HG03060 (cell line): ENCODE measurements at regions not wholly inside any gene's neighbourhood (a gene's known extent, or its start where the extent isn't known, plus 50 kb on each side); places are given as distances from the start of the nearest gene placed in this dataset.
A peak's percentile ranks its signal among the peaks of the same experiment; 100 is the strongest.
"Not testable (repeated sequence)": the region's sequence is repeated elsewhere in the genome, so short reads cannot be mapped to it uniquely, and the experiment has no call there.

Experiments used
- ATAC-seq: cut with Tn5 transposase; IDR thresholded peaks from one replicate; pipeline ENCODE4 v1.9.1; 2021; ENCODE audit warnings: low read depth, moderate number of reproducible peaks; ENCODE audit not compliant: unreplicated experiment

DNA sequence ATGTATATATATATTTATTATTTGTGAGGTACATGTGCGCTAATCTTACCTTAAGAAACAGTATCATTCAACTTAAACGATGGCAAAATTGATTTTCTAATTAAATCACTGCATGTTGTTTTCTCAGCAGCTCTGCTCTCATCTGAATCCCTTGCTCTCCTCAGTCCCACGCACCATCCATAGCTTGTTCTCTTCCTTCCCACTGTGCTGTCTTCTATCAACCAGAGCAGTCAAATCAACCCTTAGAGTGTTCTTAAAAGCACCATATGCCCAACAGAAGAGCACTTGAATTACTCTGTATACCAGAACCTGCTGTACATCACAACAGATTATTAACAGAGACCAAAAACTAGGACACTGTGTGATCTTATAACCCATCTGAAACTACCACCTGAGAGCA is 209.4 kb upstream of the G2E3 start:
- ATAC-seq: no peak

DNA sequence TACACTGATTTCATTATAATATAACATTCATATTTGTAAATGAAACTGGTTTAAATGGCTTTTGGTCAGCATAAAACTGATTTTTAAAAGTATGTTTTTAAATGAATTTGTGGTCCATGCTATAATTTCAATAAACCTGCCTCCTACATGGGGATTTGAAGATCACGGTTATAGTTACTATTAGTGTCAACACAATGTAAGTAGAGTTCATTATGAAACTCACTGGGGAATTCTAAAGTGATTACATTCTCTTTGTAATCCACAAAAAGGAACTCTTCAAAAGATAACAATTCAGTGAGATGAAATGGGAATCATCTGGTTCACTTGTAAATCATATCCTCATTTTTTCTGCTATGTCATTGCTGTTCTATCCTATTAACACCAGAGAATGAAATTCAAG is 204.5 kb upstream of the G2E3 start:
- ATAC-seq: no peak

DNA sequence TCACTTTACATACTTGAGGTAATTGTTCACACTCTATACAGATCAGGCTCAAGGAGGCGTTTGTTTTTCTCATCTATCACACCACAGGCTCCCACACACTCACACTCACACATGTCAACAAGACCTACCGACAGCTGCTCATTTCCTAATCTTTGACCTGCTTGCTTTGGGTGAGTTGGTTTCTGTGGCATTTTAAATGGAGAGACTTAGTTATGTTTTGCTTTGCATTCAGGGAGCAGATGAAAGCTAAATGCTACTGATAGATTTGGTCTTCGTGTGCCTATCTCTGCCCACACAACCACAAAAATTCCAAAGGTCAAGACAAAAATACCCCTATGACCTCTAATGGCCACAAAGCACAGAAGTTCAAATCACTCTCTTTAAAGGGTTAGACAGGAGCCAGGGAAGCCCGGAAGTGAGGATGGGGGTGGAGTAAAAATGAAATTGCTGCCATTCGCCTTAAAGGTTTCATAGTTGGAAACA is 203.5 kb upstream of the G2E3 start:
- no peak for ATAC-seq

DNA sequence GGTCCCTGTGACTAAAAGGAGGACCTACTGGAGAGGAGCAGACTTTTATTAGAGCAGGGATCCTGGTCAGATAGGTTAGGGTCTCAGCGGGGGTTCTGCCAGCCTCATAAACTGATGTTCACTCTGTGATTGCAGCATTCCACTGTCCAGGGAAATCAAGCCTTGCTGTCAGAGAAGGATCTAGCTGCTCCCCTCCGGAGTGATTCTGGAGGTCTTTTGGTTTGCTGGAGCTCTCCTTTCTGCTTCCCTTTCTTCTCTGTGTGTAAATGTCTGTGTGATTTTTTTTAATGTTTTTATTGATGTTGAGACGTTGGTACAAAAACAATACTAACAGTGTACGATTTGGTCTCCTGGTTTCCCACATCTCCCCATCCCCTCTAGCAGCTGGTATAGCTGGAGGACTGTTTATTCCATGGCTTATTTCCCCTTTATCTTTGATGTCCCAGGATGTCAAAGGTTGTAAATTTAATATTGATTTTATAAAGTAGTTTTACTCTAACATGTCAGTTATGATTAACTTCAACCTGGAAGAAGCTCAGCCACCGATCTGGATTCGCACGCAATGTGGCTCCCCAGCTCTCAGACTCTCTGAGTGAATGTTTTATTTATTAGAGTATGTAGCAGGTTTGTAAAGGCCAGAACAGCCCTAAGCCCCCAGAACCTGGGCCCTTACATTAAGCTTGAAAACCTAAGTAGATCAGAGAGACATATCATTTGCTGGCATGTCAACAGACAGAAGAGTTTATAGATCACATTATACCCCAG is 202.3 kb upstream of the G2E3 start:
- ATAC-seq: no peak

DNA sequence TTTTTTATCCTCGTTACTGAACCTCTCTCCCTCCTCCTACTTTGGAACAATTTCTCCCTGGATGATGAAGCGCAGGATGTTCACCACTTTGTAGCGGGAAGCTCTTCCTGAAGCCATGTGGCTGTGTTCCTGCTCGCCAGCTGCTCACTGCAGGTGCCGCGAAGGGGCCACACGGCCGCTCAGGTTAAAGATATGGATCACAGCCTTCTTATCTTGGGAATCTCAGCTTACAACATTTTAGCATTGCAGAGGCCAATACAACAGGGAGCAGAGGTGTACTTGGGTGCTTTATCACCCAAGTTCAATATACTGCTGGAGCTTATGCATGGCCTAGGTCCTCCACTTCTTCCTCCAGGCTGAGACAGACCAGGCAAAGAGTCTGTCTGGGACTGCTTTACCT is 201.2 kb upstream of the G2E3 start:
- ATAC-seq: no peak

DNA sequence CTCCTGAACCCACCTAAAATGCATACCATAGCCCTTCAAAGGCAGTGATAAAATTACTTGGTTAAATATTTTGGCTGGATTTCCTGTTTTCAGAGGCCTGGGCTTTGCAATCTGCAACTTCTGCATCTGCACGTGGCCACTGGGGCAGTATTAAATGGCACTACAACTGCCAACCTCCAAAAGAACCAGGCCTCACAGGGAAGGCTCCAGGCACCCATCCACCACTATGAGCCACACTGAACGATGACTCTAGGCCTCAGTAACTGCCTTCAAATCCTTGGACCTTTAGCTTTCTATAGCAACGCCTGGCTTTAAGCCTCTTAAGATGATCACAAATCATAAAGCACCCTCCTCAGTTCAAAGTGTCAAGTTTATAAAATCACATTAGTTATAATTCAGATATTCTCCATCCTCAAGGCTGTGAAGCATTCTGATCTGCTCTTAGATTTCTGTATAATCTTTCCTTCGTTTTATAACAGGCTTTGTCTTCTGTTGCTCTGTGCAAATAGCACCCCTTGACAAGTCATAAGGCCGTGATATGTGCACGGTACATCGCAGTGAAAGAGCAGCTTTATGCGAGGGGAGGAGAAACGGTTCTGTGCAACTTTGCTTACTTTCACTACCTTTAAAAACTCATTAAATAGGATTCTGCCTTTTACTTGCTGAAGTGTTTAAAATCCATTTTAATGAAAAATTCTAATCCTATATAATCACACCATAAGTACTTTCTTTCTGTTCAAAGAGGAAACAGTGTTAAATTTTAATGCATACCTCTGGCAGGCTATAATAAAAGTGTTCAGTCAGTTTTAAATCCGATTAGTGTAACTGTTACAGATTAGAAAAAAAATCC is 196.4 kb upstream of the G2E3 start:
- no peak for ATAC-seq

DNA sequence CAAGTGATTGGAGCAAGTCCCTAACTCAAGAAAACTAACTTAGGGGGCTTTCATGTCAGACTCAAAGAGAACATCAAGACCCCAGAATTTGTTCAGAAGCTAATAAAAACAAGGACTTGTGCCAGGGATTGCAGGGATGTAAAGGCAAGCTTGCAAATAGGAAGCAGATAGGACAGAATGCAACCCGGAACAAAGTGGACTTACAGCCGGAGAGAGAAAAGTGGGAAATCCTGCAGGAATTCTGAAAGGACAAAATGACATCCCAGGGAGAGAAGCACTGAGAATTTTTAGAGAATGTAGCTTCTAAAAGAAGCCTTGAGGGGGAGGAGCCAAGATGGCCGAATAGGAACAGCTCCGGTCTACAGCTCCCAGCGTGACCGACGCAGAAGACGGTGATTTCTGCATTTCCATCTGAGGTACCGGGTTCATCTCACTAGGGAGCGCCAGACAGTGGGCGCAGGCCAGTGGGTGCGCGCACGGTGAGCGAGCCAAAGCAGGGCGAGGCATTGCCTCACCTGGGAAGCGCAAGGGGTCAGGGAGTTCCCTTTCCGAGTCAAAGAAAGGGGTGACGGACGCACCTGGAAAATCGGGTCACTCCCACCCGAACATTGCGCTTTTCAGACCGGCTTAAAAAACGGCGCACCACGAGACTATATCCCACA is 195.6 kb upstream of the G2E3 start:
- ATAC-seq: not testable (repeated sequence)

DNA sequence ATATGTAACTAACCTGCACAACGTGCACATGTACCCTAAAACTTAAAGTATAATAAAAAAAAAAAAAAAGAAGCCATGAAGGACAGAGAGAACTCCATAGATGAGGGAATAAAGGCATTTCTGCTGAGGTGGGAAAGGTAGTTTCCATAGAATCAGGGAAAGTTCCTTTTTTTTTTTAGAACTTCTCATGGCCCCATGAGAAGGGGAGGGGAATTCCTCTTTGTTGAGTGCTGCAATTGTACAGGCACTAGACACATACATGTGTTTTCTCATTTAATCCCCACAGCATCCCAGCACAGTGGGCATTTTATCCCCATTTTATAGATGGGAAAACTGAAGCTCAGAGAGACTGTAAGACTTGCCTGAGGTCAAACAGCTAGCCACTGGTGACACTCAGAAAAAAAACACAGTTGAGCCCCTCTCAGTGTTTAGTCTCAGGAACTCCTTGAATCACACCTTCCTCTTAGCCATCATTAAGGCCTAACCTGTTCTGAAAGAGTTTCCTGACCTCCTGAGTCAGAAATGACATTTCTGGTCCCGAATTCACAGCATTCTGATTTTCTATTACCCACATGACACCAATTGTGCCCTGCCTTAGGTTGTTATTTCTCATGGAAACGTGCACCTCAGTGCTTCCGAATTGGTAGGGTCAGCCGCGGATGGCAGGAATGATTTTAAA is 189.3 kb upstream of the G2E3 start:
- ATAC-seq: no peak

DNA sequence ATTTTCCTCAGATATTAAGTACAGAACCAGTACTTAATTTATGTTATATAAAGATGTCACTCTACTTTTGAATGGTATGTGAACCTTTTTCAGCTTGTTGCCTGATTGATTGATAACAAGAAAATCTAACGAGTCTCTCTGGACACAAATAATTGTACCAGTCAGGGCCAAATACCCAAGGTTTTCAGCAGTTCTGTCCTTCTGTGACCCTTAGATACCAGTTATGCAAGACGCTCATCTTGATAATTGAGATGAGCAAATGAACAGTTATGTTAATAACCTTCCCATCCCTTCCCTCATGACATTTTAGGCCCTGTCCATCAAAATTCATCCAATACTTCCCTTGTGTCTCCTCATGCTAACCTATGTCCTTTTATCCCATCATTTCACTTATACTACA is 185.9 kb upstream of the G2E3 start:
- no peak for ATAC-seq

DNA sequence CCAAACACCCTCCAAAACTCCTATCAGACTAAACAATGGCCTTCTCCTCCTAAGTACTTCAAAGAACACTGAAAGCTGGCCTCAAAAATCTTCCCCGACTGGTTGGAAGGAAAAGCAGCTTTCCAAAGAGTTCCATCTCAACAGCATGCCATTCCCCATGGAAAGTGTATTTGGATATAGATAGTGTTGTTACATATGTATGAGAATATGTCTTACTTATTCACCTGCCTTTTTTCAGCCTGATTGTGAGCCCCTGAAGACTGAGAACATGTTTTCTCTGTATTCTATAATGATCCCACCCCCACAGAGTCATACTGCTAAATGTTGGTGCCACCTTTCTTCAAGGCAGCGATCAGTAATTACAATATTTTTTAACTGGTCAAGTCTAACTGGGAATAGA is 185.4 kb upstream of the G2E3 start:
- no peak for ATAC-seq

DNA sequence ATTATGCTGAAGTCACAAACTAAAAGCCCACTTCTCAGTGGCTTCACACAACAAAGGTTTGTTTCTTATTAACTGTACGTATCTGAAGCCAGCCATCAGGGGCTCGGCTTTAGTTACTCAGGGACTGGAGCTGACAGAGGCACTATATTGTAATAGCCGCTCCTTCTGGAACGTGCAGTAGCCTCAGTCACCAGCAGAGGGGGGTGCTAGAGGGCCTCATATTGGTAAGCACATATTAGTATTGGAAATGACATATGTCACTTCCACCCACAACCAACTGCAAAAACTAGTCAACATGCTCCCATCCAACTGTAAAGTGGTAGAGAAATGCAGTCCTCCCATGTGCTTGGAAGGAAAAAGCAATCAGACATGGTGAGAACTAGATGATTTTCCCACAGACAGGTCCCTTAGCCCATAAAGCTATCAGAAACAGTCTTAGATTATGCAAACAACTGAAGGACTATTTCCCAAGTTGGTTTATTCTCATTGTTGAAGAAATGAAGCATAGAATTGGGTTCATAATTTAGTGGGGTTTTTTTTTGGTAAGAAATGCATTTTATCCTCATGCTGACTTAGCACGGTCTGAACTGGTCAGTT is 183.6 kb upstream of the G2E3 start:
- peak; percentile 91 for ATAC-seq

DNA sequence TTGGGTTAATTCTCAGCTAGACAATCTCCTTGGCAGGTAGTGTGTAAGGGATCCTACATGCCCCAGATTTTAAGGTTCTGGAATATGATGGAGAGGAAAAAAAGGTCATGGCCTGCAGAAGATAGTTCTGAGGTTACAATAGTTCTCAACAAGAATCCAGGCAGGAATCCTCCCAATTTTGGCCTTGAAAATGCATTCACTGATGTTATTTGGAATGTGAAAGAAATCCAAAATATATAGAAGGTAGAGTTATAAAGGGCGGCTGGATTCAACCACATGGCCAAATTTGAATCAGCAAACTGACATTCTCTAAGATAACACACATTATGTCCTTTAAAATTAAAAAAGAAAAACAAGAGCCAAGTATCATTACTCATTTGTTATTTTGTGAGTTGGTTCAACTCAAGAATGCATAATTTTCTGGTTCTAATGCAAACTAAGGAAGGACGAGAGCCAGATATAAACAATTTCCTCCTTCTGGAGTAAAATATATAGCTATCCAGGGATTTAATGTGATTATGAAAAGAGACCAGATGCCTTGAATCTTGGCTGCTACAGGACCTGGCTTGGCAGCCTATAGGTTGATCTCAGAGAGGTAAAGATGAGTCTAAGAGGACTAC is 177.0 kb upstream of the G2E3 start:
- no peak for ATAC-seq

DNA sequence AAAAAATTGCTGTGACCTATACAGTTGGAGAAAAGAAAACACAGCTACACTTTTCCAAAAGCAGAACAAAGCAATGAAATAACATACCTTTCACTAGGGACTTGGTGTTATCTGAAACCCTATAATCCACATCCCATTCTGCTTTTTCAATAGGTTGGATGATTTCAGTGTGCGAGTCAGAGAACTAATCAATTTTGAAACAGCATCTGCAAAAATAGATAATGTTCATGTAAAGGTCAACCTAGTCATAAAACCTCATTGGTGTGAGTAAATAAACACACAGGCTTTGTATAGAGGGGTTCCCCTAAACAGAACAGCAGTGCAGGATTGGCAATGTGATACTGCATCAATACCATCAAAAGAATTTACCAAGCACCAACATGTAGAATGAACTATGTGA is 173.0 kb upstream of the G2E3 start:
- ATAC-seq: no peak

DNA sequence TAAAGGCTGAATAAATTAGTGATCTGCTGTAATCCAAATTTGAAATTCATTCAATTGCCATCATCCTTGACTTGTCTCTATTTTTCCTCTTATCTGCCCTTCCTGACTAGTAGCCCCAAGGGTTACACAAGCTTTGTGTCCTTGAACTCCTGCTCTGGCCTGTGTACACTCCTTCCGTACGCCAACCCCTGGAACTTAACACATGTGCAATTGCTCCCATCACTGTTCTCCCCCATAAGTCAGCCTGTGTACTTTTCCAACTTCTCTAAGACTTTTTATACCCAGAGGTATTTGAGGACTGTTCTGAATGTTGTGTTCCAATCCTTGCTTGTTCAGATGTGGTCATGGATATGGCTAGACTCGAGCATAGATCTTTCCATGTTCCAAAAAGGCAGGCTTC is 171.1 kb upstream of the G2E3 start:
- ATAC-seq: no peak

DNA sequence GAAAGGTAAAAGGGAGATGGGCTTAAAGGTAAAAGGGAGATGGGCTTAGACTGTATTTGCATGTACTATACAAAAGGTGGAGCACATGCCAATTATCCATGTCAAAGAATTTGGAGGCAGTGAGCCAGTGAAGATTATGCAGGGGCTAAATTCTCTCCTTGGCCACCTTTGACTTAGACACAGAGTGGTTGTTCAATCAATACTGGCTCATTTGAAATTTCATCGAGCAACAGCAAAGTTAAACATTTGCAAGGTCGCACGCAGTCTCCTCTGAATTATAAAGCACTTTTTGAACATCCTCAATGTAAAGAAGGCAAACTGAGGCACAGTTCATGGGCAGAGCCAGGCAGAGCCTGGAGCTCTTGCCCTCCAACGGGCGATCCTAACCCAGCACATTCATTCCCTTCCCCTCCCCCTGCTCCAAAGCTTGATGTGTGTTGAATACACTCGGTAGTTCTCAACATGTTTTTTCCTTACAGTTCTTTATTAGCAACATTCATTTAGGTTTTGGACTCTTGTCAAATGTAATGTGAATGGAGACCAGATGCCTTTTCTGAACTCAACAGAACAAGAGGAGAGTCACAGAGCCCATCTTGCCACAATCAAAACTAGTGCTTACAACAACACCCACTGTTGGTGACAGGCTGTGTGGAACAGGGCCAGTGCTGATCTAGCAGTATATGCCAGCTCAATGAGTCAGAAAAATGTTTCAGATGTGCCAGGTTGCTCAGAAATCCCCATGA is 169.7 kb upstream of the G2E3 start:
- no peak for ATAC-seq

DNA sequence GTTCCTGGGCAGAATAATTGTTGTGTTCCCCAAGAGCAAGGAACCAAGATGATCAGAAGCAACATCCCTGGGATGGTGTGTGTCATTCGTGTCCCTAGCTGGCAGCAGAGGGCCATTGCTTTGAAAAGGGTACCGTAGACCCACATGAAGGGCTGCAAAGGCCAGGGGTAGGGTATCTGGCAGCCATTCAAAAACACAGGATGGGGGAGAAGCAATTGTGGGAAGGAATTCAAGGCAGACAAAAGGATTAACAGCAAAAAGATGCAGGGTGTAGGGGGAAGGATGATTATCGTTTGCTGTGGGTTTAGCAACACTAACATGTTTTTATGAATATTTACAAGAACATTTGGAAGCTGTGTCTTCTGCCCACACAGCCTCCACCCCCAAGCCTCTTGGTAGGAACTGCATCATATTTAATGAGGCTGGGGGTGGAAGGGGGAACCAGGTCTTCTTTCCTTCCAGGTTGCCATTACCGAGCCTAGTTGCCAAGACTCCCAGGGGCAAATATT is 169.0 kb upstream of the G2E3 start:
- ATAC-seq: no peak

DNA sequence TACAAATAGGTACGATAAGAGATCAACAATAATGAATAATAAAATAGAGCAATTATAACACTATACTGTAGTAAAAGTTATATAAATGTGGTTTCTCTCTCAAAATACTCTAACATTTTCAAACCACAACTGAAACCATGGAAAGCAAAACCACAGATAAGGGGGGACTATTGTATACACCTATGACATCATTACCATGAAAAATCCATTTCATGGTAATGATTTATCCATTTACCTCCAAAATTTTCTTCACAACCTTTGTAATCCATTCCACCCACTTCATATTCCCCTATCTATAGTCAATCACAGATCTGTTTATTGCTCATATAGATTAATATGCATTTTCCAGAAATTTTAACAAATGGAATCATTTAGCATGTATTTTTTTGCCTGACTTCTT is 163.9 kb upstream of the G2E3 start:
- ATAC-seq: no peak

DNA sequence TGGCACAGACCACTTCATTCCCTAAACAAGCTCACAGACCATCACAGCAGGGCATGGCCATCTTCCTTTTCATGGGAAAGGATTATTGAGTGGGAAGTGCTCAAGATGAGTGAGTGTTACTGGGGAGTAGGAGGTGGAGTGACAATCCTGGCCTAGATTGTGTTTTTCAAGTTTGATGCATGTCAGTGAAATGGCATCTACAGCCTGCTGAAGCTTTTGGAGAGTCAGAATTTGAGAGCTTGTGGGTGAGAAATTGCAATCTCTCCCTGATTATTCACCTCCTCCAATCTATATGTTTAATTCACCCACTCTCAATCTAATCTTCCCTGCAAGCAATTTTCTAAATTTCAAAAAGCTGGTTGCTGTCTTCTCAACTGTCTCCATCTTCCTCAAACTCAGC is 156.1 kb upstream of the G2E3 start:
- ATAC-seq: no peak

DNA sequence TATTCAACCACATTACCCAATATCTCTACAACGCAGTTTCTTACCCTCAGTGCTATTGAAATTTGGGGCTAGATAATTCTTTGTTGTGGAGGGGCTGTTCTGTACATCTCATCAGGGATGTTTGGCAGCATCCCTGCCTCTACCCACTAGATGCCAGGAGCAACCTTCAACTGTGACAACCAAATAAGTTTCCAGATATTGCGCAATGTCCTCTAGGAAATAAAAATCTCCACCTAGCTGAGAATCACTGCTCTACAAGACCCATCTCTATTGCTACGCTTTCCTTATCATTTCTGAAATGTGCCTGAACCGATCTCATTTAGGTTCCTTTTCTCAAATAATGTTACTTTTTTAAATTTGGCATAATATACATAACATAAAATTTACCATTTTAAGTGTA is 155.2 kb upstream of the G2E3 start:
- no peak for ATAC-seq
